ENCODE measurements at regions not wholly inside any gene's neighbourhood (a gene's known extent, or its start where the extent isn't known, plus 50 kb on each side); places are given as distances from the start of the nearest gene placed in this dataset.

- TF ChIP-seq CTCF (IDR thresholded peaks at IDR 0.05): no peak
- no peak for TF ChIP-seq POLR2AphosphoS5 (IDR thresholded peaks at IDR 0.05)
- no peak for TF ChIP-seq EP300 (IDR thresholded peaks at IDR 0.05)
- no peak for TF ChIP-seq POLR2A (IDR thresholded peaks at IDR 0.05; ENCODE audit: low read depth)
Observed at GRCh38 chr9:28007097-28007817, 434.0 kb upstream of the C9orf72 start.

Measured in esophagus muscularis mucosa (tissue), 4 donors.